ENCODE measurements at regions not wholly inside any gene's neighbourhood (a gene's known extent, or its start where the extent isn't known, plus 50 kb on each side); places are given as distances from the start of the nearest gene placed in this dataset.
"Not testable (repeated sequence)": the region's sequence is repeated elsewhere in the genome, so short reads cannot be mapped to it uniquely, and the experiment has no call there.

GRCh38 chr1:86805898-86806519 is 101.6 kb downstream of the SH3GLB1 start:
- H3K4me1 Mint-ChIP-seq; CTCF ChIA-PET; H3K36me3 Mint-ChIP-seq; H3K27me3 Mint-ChIP-seq (ENCODE audit: low read depth); H3K4me3 Mint-ChIP-seq; DNase-seq (ENCODE audit: low spot score); ATAC-seq; POLR2A ChIA-PET; H3K27ac Mint-ChIP-seq: not testable (repeated sequence)
- peaks cover 34% of the 10 kb centered on the region for H3K9me3 Mint-ChIP-seq
- TF ChIP-seq GABPB1 (CRISPR knock-in tag; IDR thresholded peaks at IDR 0.05), result peak; percentile 99

DNA sequence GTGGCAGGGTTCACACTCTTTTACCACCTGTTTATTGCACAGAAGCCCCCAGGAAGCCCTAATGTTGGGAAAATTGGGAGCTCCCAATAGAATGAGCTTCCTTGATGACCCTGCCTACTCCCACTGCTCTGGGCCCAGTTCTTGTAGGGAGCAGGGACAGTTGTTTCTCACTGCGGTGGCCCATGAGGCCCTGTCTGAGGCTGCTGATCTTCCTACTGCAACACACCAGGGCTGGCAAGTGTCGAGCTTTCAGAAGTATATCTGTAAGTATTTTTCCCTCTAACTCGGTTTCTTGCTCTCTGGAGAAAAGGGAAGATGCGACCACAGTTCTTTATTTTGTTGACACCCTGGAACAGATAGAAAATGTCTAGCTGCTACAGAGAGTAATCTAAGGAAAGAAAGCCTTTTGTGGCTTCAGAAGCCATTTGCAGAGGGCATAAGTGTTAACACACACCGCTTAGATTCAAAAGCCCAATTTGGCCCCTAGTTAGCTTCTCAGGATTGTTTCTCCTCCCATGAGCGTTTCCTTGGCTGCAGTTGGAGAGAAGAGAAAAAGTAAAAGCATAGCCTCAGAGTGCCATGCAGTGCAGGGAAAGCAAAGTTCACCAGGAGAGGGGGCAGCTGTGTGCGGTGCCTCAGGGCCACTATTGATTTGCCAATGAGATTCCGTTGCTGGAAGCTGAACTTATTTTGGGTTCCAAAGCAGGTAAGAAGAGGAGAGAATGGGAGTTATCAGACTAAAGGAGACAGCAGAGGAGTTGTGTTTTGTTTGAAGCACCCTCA is 102.6 kb downstream of the SELENOF start:
- peaks cover 6% of the 10 kb centered on the region for H3K27me3 Mint-ChIP-seq (ENCODE audit: low read depth)
- ATAC-seq, result peak; percentile 97
- peak; percentile 33 for DNase-seq (ENCODE audit: low spot score)
- POLR2A ChIA-PET, result interaction anchor here (0.6 to 1.1 kb wide), 3 partner anchors 15 to 156 kb away, joined by 3 read pairs; no protein-coding TSS in a partner anchor
- H3K27ac Mint-ChIP-seq, result no peak overlapping the region
- peaks cover 31% of the 10 kb centered on the region for H3K9me3 Mint-ChIP-seq
- peaks cover 18% of the 10 kb centered on the region for H3K36me3 Mint-ChIP-seq
- CTCF ChIA-PET, result interaction anchor here (0.8 to 2.2 kb wide), 9 partner anchors 12 to 274 kb away, joined by 3 to 8 read pairs (median 4); partner anchors contain the start of gene SH3GLB1
- peaks cover 27% of the 10 kb centered on the region for H3K4me1 Mint-ChIP-seq
- TF ChIP-seq TP53 (CRISPR knock-in tag; IDR thresholded peaks at IDR 0.05), result no peak
- no peak for TF ChIP-seq ZNF512 (CRISPR knock-in tag; IDR thresholded peaks at IDR 0.05; ENCODE audit: borderline replicate concordance)
- no peak for TF ChIP-seq PRRX2 (CRISPR knock-in tag; IDR thresholded peaks at IDR 0.05)
- TF ChIP-seq CREB1 (CRISPR knock-in tag; IDR thresholded peaks at IDR 0.05), result no peak
- no peak for TF ChIP-seq ZNF263 (CRISPR knock-in tag; IDR thresholded peaks at IDR 0.05; ENCODE audit: low read depth)
- TF ChIP-seq, protein P1, sequence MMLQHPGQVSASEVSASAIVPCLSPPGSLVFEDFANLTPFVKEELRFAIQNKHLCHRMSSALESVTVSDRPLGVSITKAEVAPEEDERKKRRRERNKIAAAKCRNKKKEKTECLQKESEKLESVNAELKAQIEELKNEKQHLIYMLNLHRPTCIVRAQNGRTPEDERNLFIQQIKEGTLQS (CRISPR knock-in tag; conservative IDR thresholded peaks at IDR 0.05), result no peak
- no peak overlapping the region for H3K4me3 Mint-ChIP-seq

GRCh38 chr1:86812286-86812685 is 101.6 kb downstream of the SELENOF start:
- CTCF ChIA-PET, result interaction anchor here (1.2 to 2.2 kb wide), 6 partner anchors 11 to 273 kb away, joined by 3 to 8 read pairs (median 6); no protein-coding TSS in a partner anchor
- Mint-ChIP-seq H3K9me3 (peaks cover 27% of the 10 kb centered on the region), H3K4me1 (peaks cover 36% of the 10 kb centered on the region), H3K27me3 (ENCODE audit: low read depth) (peaks cover 6% of the 10 kb centered on the region), H3K4me3 (no peak overlapping the region), H3K36me3 (peaks cover 15% of the 10 kb centered on the region), H3K27ac (no peak overlapping the region)
- ATAC-seq (no peak), DNase-seq (ENCODE audit: low spot score) (no peak)
- POLR2A ChIA-PET, result interaction anchor here (1.1 kb wide), 1 partner anchor 107 kb away, joined by 3 read pairs; no protein-coding TSS in a partner anchor
- no peak for TF ChIP-seq ZNF263 (CRISPR knock-in tag; IDR thresholded peaks at IDR 0.05; ENCODE audit: low read depth)
- no peak for TF ChIP-seq TP53 (CRISPR knock-in tag; IDR thresholded peaks at IDR 0.05)
- no peak for TF ChIP-seq GTF2I (CRISPR knock-in tag; conservative IDR thresholded peaks at IDR 0.05)
- TF ChIP-seq, protein P2, sequence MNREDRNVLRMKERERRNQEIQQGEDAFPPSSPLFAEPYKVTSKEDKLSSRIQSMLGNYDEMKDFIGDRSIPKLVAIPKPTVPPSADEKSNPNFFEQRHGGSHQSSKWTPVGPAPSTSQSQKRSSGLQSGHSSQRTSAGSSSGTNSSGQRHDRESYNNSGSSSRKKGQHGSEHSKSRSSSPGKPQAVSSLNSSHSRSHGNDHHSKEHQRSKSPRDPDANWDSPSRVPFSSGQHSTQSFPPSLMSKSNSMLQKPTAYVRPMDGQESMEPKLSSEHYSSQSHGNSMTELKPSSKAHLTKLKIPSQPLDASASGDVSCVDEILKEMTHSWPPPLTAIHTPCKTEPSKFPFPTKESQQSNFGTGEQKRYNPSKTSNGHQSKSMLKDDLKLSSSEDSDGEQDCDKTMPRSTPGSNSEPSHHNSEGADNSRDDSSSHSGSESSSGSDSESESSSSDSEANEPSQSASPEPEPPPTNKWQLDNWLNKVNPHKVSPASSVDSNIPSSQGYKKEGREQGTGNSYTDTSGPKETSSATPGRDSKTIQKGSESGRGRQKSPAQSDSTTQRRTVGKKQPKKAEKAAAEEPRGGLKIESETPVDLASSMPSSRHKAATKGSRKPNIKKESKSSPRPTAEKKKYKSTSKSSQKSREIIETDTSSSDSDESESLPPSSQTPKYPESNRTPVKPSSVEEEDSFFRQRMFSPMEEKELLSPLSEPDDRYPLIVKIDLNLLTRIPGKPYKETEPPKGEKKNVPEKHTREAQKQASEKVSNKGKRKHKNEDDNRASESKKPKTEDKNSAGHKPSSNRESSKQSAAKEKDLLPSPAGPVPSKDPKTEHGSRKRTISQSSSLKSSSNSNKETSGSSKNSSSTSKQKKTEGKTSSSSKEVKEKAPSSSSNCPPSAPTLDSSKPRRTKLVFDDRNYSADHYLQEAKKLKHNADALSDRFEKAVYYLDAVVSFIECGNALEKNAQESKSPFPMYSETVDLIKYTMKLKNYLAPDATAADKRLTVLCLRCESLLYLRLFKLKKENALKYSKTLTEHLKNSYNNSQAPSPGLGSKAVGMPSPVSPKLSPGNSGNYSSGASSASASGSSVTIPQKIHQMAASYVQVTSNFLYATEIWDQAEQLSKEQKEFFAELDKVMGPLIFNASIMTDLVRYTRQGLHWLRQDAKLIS (CRISPR knock-in tag; IDR thresholded peaks at IDR 0.05; ENCODE audit: borderline replicate concordance), result no peak
- TF ChIP-seq EMX1 (CRISPR knock-in tag; IDR thresholded peaks at IDR 0.05), result no peak
- TF ChIP-seq, protein P3, sequence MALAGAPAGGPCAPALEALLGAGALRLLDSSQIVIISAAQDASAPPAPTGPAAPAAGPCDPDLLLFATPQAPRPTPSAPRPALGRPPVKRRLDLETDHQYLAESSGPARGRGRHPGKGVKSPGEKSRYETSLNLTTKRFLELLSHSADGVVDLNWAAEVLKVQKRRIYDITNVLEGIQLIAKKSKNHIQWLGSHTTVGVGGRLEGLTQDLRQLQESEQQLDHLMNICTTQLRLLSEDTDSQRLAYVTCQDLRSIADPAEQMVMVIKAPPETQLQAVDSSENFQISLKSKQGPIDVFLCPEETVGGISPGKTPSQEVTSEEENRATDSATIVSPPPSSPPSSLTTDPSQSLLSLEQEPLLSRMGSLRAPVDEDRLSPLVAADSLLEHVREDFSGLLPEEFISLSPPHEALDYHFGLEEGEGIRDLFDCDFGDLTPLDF (CRISPR knock-in tag; IDR thresholded peaks at IDR 0.05), result no peak
- TF ChIP-seq, protein P4, sequence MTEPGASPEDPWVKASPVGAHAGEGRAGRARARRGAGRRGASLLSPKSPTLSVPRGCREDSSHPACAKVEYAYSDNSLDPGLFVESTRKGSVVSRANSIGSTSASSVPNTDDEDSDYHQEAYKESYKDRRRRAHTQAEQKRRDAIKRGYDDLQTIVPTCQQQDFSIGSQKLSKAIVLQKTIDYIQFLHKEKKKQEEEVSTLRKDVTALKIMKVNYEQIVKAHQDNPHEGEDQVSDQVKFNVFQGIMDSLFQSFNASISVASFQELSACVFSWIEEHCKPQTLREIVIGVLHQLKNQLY (CRISPR knock-in tag; IDR thresholded peaks at IDR 0.05), result no peak
- no peak for TF ChIP-seq CBFB (CRISPR knock-in tag; IDR thresholded peaks at IDR 0.05; ENCODE audit: low read depth)
- no peak for TF ChIP-seq CREB1 (CRISPR knock-in tag; IDR thresholded peaks at IDR 0.05)
- TF ChIP-seq ARID4B (CRISPR knock-in tag; IDR thresholded peaks at IDR 0.05; ENCODE audit: borderline replicate concordance), result no peak
- TF ChIP-seq ZNF317 (CRISPR knock-in tag; IDR thresholded peaks at IDR 0.05; ENCODE audit: borderline replicate concordance, low read depth), result no peak
- TF ChIP-seq ZNF423 (CRISPR knock-in tag; IDR thresholded peaks at IDR 0.05), result no peak
